Upper lobe of right lung (tissue), 1 donor: ENCODE measurements at regions not wholly inside any gene's neighbourhood (a gene's known extent, or its start where the extent isn't known, plus 50 kb on each side); places are given as distances from the start of the nearest gene placed in this dataset.

Source experiments
- ATAC-seq: fragments of 200-7000 bp; cut with Tn5 transposase; one replicate; pipeline ENCODE4 v1.9.1; 2020; ENCODE audit warnings: mild to moderate bottlenecking, moderate library complexity
- DNase-seq: peaks from one replicate; pipeline ENCODE4 v3.0.0-alpha.2; 2020
- H3K27ac ChIP-seq: fragments of 200-600 bp; one replicate; pipeline ENCODE4 v1.8.0; 2022
- H3K27me3 ChIP-seq: fragments of 200-600 bp; one replicate; pipeline ENCODE4 v1.8.0; 2022; ENCODE audit warnings: mild to moderate bottlenecking
- H3K36me3 ChIP-seq: fragments of 200-600 bp; one replicate; pipeline ENCODE4 v1.8.0; 2022
- H3K4me1 ChIP-seq: fragments of 200-600 bp; one replicate; pipeline ENCODE4 v1.8.0; 2022
- H3K4me3 ChIP-seq: fragments of 200-600 bp; one replicate; pipeline ENCODE4 v1.8.0; 2022; ENCODE audit warnings: mild to moderate bottlenecking
- H3K9me3 ChIP-seq: fragments of 200-600 bp; one replicate; pipeline ENCODE4 v1.8.0; 2022
- CTCF ChIP-seq: fragments of 200-600 bp; IDR thresholded peaks from one replicate; pipeline ENCODE4 v1.8.0; 2022; ENCODE audit warnings: antibody characterized with exemption
- intact Hi-C: fragments of 100-400 bp; cut with DNase I; formaldehyde crosslinking; loops from one replicate; pipeline ENCODE4 v1.11.0; 2022
- donor health status: DM: no; HTN: yes; CAD: no; lungs with severe emphysema.

DNA sequence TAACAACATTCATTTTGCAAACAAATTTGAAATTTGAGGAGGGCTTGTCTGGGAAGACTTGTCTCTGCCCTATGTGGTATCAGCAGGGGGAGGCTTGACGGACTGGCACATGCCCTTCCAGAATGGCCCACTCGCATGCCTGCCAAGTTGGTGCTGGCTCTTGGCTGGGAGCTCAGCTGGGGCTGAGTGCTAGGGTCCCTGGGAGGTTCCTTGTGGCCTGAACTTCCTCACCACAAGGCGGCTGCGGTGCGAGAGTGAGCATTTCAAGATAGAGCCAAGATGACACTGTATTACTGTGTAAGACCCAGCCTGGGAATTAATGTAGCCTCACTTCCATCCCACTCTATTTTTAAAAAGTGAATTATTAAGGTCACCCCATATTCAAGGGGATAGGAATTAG is 271.6 kb upstream of the PLEKHG7 start:
- TF ChIP-seq CTCF = no peak
- no peaks in the 10 kb centered on the region for H3K9me3 ChIP-seq
- no peak overlapping the region for H3K27ac ChIP-seq
- DNase-seq (no peak), ATAC-seq (peak; percentile 52)
- H3K4me3 ChIP-seq = no peak overlapping the region
- H3K36me3 ChIP-seq = no peaks in the 10 kb centered on the region
- no peaks in the 10 kb centered on the region for H3K4me1 ChIP-seq
- no peaks in the 10 kb centered on the region for H3K27me3 ChIP-seq
- intact Hi-C loops = no loop called here

DNA sequence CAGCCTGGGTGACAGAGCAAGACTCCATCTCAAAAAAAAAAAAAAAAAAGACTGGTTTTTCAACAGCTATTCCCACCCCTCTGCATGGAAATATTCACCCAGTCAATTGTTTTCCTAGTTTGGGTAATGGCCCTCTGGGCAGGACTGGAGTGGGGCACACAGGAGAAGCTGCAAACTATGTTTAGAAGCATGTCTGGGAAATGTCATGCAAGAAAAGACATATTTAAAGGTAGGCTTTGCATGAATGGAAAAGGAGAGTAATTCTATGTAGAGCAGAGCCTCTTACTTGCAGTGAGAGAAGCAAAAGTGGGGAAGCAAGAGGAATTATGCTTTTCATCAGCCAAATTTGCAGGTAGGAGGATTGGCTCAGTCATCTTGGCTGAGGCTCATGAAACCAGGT is 276.5 kb upstream of the PLEKHG7 start:
- ATAC-seq (no peak), DNase-seq (no peak)
- no peak overlapping the region for H3K27ac ChIP-seq

DNA sequence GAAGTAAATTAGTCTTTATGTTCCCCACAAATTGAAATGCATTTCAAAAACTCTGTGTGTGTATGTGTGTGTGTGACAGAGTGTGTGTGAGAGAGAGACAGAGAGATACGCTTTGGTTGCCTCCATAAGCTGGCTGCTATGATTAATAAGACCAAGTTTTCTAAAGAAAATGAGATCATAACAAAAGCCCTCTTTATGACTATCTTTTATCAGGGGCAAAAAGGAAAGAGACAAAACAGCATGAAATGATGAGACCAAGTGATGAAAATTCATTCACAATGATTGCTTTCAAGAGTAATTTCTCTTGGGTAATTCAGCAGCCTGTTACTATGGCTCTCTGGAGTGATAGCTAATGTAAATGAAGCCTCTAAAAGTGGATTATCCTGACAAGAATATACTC is 277.6 kb upstream of the PLEKHG7 start:
- no peak for ATAC-seq
- Histone ChIP-seq H3K4me1 (no peaks in the 10 kb centered on the region), H3K4me3 (no peak overlapping the region), H3K27me3 (no peaks in the 10 kb centered on the region), H3K9me3 (no peaks in the 10 kb centered on the region), H3K36me3 (no peaks in the 10 kb centered on the region), H3K27ac (no peak overlapping the region)
- DNase-seq = no peak
- TF ChIP-seq CTCF = no peak
- intact Hi-C loops = no loop called here

More for the DNA sequence above, 276.5 kb upstream of the PLEKHG7 start:
- no peaks in the 10 kb centered on the region for H3K4me1 ChIP-seq
- TF ChIP-seq CTCF = no peak
- no peaks in the 10 kb centered on the region for H3K27me3 ChIP-seq
- H3K36me3 ChIP-seq = no peaks in the 10 kb centered on the region
- H3K9me3 ChIP-seq = no peaks in the 10 kb centered on the region
- intact Hi-C loops = no loop called here
- H3K4me3 ChIP-seq = no peak overlapping the region

DNA sequence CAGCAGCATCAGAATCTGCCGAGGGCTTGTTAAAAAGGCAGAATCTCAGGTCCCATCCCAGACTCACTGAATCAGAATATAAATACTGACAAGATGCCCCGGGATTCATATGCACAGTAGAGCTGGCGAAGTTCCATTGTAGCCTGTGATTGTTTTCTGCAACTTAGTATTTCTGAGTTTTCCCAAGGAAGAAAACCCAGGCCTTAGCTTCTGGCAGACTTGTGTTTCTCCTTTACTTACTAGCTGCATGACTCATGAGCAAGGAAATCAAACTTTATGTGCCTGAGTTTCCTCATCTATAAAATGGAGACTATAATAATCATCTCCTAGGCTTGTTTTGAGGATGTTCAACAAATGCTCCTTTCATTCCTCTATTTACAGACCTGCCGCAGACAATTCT is 278.5 kb upstream of the PLEKHG7 start:
- TF ChIP-seq CTCF = no peak
- ATAC-seq (no peak), DNase-seq (no peak)
- Histone ChIP-seq H3K4me1 (no peaks in the 10 kb centered on the region), H3K27ac (no peak overlapping the region), H3K4me3 (no peak overlapping the region), H3K27me3 (no peaks in the 10 kb centered on the region), H3K36me3 (no peaks in the 10 kb centered on the region), H3K9me3 (no peaks in the 10 kb centered on the region)
- intact Hi-C loops = no loop called here

DNA sequence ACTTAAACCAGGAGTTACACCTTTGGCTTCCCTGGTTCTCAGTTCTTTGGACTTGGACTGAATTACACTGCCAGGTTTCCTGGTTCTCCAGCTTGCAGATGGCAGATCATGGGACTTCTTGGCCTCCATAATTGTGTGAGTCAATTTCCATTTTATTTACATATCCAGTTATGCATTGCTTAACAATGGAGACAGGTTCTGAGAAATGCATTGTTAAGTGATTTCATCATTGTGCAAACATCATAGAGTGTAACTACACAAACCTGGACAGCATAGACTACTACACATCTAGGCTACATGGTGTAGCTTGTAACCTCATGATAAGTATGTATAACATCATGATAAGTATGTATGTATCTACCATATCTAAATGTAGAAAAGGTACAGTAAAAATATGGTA is 276.1 kb upstream of the BTG1 start:
- Histone ChIP-seq H3K27ac (no peak overlapping the region), H3K4me3 (no peak overlapping the region), H3K4me1 (no peaks in the 10 kb centered on the region), H3K36me3 (no peaks in the 10 kb centered on the region), H3K27me3 (no peaks in the 10 kb centered on the region), H3K9me3 (no peaks in the 10 kb centered on the region)
- ATAC-seq = no peak
- no peak for TF ChIP-seq CTCF
- no peak for DNase-seq
- intact Hi-C loops = no loop called here

DNA sequence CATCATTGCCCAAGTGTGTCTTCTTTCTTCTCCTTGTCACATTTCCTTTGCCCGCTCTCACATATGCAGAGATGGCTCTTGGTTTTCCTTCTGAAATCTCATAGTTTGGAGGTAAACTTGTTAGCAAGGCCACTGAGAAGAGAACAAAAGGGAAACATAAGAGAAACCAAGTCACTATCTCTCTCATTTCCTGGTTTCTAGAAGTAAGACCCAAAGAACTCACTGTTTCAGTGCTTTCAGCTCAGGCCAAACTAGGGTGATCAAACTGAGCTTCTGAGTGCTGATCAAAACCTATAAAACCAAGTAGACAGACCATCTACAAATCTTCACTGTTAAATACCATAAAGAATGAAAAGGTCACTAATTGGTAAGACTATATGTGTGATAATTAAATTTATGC is 275.4 kb upstream of the BTG1 start:
- TF ChIP-seq CTCF = no peak
- H3K36me3 ChIP-seq = no peaks in the 10 kb centered on the region
- no peaks in the 10 kb centered on the region for H3K4me1 ChIP-seq
- ATAC-seq (no peak), DNase-seq (no peak)
- H3K27me3 ChIP-seq = no peaks in the 10 kb centered on the region
- H3K4me3 ChIP-seq = no peak overlapping the region
- H3K9me3 ChIP-seq = no peaks in the 10 kb centered on the region
- no peak overlapping the region for H3K27ac ChIP-seq
- intact Hi-C loops = no loop called here
